Central memory CD8-positive, alpha-beta T cell (primary cell): ENCODE measurements at regions not wholly inside any gene's neighbourhood (a gene's known extent, or its start where the extent isn't known, plus 50 kb on each side); places are given as distances from the start of the nearest gene placed in this dataset.

ENCODE experiments used
- ATAC-seq: fragments of 150-1000 bp; cut with Tn5 transposase; replicated peaks from 2 replicates; pipeline ENCODE4 v1.10.0; 2022; ENCODE audit warnings: mild to moderate bottlenecking, moderate FRiP score, moderate number of reproducible peaks; ENCODE audit not compliant: poor library complexity, severe bottlenecking; ENCODE audit errors: extremely low read depth
- DNase-seq, 2 donors: peaks; one replicate each; pipeline ENCODE4 v3.0.0; 2021; ENCODE audit warnings: low spot score in 2 of 2
- H3K27ac Mint-ChIP-seq: one replicate; pipeline ENCODE4 v1.8.0; 2022; ENCODE audit warnings: low read depth, mild to moderate bottlenecking, moderate library complexity, mixed read lengths
- H3K27me3 Mint-ChIP-seq: one replicate; pipeline ENCODE4 v1.8.0; 2022; ENCODE audit warnings: mixed read lengths
- H3K36me3 Mint-ChIP-seq: one replicate; pipeline ENCODE4 v1.8.0; 2022; ENCODE audit warnings: mild to moderate bottlenecking, moderate library complexity, mixed read lengths; ENCODE audit not compliant: insufficient read depth
- H3K4me1 Mint-ChIP-seq: one replicate; pipeline ENCODE4 v1.8.0; 2022; ENCODE audit warnings: mixed read lengths
- H3K4me3 Mint-ChIP-seq: one replicate; pipeline ENCODE4 v1.8.0; 2022; ENCODE audit warnings: mild to moderate bottlenecking, moderate library complexity, mixed read lengths
- H3K9me3 Mint-ChIP-seq: one replicate; pipeline ENCODE4 v1.8.0; 2022; ENCODE audit warnings: mixed read lengths

DNA sequence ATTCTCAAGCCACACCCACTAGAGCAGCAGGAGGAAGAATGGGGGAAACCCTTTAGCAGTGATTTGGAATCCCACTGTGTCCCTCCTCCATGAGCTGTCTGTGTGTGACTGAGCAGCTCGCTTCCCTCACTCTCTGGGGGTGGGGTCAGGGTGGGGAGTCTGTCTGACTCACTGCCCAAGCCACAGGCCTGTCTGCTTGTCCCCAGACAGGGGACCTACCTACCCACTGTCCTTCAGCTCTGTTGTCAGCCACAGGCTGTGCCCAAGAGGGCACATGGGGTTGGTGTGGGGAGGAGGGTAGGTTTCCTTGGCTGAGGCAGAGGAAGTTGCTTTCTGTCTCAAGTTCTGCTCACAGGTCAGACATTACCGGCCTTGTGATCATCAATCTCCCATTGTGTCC is 127.0 kb downstream of the MAFB start:
- Mint-ChIP-seq H3K27ac (no peak overlapping the region), H3K36me3 (no peaks in the 10 kb centered on the region), H3K4me3 (no peak overlapping the region), H3K27me3 (peaks cover 37% of the 10 kb centered on the region), H3K4me1 (no peaks in the 10 kb centered on the region), H3K9me3 (no peaks in the 10 kb centered on the region)
- no peak for DNase-seq
- no peak for ATAC-seq

DNA sequence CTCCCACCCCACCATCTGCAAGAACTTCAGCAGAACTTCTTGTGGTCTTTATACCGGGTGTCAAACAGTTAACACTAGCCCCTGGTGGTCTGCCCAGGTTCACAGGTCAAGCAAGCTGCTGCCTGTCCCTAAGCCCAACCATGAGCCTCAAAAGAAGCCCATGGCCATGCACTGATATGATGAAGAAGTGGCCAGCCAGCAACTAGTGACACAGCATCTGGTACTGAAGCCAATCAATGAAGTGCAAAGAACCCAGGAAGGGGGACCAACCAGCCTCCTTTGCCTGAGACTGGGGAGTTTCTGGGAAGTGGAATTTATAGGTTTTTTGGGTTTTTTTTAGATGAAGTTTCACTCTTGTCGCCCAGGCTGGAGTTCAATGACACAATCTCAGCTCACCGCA is 127.8 kb downstream of the MAFB start:
- peaks cover 30% of the 10 kb centered on the region for H3K27me3 Mint-ChIP-seq
- no peaks in the 10 kb centered on the region for H3K4me1 Mint-ChIP-seq
- no peaks in the 10 kb centered on the region for H3K36me3 Mint-ChIP-seq
- no peak overlapping the region for H3K27ac Mint-ChIP-seq
- H3K9me3 Mint-ChIP-seq, result no peaks in the 10 kb centered on the region
- H3K4me3 Mint-ChIP-seq, result no peak overlapping the region
- ATAC-seq (no peak), DNase-seq (no peak)

DNA sequence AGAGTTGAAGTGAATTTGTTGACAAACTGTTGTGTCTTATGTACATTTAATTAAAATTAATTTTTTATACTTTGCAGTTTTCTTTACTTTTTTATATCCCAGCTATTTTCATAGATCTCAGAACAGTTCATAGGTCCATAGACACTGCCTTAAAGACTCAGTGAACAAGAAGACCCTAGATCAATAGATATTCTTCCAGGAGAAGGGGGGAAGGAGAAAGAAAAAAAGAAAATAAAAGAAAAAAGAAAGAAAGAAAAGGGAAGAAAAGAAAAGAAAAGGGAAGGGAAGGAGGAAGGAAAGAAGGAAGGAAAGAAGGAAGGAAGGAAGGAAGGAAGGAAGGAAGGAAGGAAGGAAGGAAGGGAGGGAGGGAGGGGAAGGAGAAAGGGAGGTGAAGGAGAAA is 130.8 kb downstream of the MAFB start:
- Mint-ChIP-seq H3K27ac (no peak overlapping the region), H3K27me3 (peaks cover 27% of the 10 kb centered on the region), H3K9me3 (no peaks in the 10 kb centered on the region), H3K36me3 (no peaks in the 10 kb centered on the region), H3K4me1 (no peaks in the 10 kb centered on the region), H3K4me3 (no peak overlapping the region)
- DNase-seq (no peak), ATAC-seq (no peak)

DNA sequence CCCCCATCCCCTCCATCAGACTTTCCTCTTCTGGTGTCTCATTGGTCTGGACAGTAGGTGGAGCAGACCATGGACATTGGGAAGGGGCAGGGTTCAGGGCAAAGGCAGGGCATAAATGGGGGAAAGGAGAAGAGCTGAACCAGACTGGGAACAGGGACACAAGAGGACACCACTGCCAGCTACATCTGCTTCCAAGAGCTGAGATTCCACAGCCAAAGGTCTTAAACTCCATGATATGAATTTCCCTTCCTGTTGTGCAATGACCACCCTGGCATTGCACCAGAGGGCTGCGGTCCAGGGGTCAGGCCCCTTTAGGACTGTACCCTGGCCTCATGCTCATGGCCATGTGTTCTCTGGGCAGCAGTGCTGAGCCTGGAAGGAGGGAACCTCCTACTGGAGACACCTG is 137.9 kb downstream of the MAFB start:
- Mint-ChIP-seq H3K9me3 (no peaks in the 10 kb centered on the region), H3K27ac (no peak overlapping the region), H3K4me3 (no peak overlapping the region), H3K4me1 (no peaks in the 10 kb centered on the region), H3K36me3 (no peaks in the 10 kb centered on the region), H3K27me3 (peaks cover 48% of the 10 kb centered on the region)
- ATAC-seq, result no peak
- DNase-seq, result no peak

DNA sequence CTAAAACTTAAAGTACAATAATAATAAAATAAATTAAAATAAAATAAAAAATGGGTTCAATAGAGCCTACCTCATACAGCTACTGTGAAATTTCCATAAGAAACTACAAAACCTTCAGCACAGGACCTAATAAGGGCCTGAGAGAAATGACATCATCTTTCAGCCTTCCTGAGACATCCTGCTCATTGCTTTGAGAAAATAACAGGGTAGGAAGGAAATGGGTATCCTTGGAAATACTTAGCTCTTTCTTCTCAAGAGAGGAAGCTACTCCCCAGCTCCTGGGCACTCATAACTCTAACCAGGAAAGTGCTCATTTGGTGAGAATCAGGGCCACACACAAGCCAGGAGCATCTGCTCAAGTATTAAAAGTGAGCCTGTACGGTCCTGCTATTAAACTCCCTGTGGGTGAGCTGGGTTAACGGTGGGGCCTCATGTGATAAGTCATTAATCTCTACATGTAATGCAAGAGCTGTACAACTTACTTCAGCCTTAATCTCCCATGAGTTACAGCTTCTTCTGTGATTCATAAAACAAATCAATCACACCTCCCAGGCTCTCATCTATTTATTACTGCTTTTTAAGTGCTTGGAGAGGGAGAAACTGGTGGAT is 141.4 kb downstream of the MAFB start:
- H3K4me1 Mint-ChIP-seq, result no peaks in the 10 kb centered on the region
- no peaks in the 10 kb centered on the region for H3K36me3 Mint-ChIP-seq
- no peaks in the 10 kb centered on the region for H3K9me3 Mint-ChIP-seq
- DNase-seq, result no peak
- peaks cover 61% of the 10 kb centered on the region for H3K27me3 Mint-ChIP-seq
- H3K27ac Mint-ChIP-seq, result no peak overlapping the region
- no peak overlapping the region for H3K4me3 Mint-ChIP-seq
- ATAC-seq, result no peak

DNA sequence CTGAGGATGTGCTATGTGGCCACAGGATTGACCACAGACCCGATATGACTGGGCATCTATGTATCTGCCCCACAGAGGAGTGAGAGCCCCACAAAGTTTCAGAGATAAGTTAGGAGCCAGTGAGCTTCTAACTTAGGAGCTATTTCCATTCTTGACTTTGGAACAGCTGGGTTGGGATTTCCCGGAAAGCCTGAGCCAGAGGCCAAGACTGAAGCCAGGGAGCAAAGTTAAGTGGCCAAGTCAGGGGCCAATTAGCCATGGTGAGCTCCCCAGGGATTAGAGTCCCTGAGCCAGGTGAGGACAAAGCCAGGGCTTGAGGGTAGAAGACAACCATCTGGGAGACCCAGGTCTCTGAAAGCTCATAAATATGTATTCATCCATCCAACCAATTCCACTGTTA is 143.6 kb downstream of the MAFB start:
- Mint-ChIP-seq H3K27ac (no peak overlapping the region), H3K4me3 (no peak overlapping the region), H3K4me1 (no peaks in the 10 kb centered on the region), H3K27me3 (peaks cover 66% of the 10 kb centered on the region), H3K36me3 (no peaks in the 10 kb centered on the region), H3K9me3 (no peaks in the 10 kb centered on the region)
- no peak for ATAC-seq
- no peak for DNase-seq

DNA sequence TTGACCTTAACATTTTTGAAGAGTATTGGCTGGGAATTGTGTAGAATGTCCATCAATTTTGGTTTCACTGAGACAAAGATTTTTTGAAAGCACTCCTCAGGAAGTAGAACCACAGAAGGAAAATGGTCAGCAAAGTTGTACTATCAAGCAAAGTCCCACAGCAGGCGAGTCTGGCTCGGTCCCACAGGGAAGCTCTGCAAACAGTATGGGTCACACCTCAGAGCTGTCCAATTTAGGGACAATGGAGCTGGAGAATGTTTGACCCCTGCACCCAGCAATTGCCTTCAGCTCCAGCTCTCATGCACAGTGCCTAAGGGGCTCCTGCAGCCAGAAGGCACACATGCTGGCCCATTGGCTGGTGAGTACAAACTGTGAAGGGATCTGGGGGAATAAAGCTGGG is 147.0 kb downstream of the MAFB start:
- H3K4me1 Mint-ChIP-seq, result no peaks in the 10 kb centered on the region
- no peak overlapping the region for H3K4me3 Mint-ChIP-seq
- no peaks in the 10 kb centered on the region for H3K36me3 Mint-ChIP-seq

DNA sequence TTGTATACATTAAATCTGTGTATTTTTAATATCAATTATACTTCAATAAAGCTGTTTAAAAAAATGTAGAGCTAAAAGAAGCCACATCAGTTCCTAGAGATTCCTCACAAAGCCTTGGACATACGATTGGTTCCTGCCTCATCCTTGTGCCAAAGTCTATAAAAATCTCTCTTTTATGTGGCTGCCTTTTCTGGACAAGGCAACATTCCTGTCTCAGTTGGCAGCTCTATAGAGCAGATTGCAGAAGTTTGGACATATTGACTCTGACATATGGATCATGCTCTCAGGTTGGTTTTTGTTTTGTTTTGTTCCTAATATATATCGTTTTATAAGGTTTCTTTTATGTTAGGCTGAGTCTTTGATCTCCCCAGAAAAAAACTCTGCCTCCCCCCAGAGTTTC is 148.9 kb downstream of the MAFB start:
- ATAC-seq, result no peak
- Mint-ChIP-seq H3K27me3 (peaks cover 49% of the 10 kb centered on the region), H3K9me3 (no peaks in the 10 kb centered on the region), H3K27ac (no peak overlapping the region), H3K36me3 (no peaks in the 10 kb centered on the region), H3K4me1 (no peaks in the 10 kb centered on the region), H3K4me3 (no peak overlapping the region)
- DNase-seq, result no peak

More for the DNA sequence above, 147.0 kb downstream of the MAFB start:
- H3K9me3 Mint-ChIP-seq, result no peaks in the 10 kb centered on the region
- peaks cover 59% of the 10 kb centered on the region for H3K27me3 Mint-ChIP-seq
- DNase-seq (no peak), ATAC-seq (no peak)
- no peak overlapping the region for H3K27ac Mint-ChIP-seq

DNA sequence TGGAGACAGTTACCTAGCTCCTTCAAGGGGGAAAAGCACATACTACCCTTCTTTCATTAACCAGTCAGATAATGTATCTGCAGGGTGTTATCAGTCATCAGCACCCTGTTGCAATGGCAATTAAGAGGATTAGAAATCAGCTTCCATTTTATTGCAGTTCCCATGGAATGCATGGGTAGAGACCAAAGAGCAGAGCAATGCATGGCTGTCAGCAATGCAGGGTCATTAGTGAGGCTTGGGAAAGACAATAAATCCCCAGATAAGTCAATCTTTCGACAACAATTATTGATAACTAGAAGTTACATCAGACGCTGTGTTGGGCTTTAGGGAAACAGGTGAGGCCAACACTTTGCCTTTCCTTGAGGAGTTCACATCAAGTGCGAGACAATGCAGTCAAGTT is 150.9 kb downstream of the MAFB start:
- Mint-ChIP-seq H3K9me3 (peaks cover 5% of the 10 kb centered on the region), H3K36me3 (no peaks in the 10 kb centered on the region), H3K27ac (no peak overlapping the region), H3K4me3 (no peak overlapping the region), H3K27me3 (peaks cover 33% of the 10 kb centered on the region), H3K4me1 (no peaks in the 10 kb centered on the region)
- DNase-seq, result no peak
- no peak for ATAC-seq

DNA sequence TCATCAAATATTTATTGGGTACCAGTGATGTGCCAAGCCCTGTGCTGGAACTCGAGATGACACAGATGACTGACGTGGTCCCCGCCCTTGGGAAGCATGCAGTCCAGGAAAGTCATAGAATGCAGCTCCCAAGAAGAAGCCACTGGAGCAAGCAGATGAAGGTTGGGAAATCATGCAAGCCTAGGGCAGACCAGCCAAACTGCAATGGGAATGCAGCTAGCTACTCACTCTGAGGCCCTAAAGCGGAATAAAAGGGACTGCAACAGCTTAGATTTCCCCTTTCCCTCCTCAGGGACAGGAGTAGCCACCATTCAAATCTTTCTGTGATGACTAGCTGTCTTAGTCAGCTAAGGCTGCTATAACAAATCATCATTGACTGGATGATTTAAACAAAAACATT is 152.2 kb downstream of the MAFB start:
- H3K36me3 Mint-ChIP-seq, result no peaks in the 10 kb centered on the region
- H3K4me3 Mint-ChIP-seq, result no peak overlapping the region
- peaks cover 23% of the 10 kb centered on the region for H3K27me3 Mint-ChIP-seq
- no peaks in the 10 kb centered on the region for H3K4me1 Mint-ChIP-seq
- H3K27ac Mint-ChIP-seq, result no peak overlapping the region
- H3K9me3 Mint-ChIP-seq, result peaks cover 6% of the 10 kb centered on the region
- ATAC-seq, result no peak
- DNase-seq, result no peak

DNA sequence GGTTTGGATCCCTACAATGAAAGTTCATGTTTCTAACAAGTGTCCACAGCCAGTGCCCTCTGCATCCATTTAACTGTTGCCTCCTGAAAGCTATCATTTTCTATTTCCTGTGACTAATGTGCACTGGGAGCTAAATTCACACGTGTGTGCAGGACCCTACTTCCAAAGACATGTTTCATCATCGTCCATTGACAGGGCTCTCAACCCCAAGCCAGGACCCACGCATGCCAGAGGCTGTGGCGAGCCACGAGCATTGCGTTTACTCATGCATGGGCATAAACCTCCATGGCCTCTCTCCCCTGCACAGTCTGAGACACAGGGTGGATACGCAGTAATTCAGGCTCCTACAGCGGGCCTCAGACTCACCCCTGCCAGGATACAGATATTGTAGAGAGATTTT is 153.2 kb downstream of the MAFB start:
- DNase-seq (no peak), ATAC-seq (no peak)
- Mint-ChIP-seq H3K4me3 (no peak overlapping the region), H3K4me1 (no peaks in the 10 kb centered on the region), H3K9me3 (peaks cover 11% of the 10 kb centered on the region), H3K27me3 (peaks cover 20% of the 10 kb centered on the region), H3K36me3 (no peaks in the 10 kb centered on the region), H3K27ac (no peak overlapping the region)

DNA sequence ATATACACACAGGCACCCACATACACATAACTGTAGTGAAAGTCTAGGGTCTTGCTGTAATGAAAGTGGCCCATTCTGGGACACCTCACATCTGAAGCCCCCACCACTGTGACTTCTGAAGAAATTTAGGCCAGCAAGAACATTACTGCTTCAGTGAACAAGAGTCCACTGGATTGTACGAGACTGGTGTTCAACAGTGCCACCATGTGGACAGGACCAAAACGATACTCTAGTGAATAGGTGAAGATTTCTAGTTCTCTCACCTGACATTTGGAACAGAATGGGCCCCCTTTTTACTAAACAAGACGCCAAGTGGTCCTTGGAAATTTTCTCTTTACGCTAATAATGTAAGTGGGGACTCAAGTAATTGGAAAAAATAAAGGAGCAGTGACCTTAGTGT is 156.9 kb downstream of the MAFB start:
- Mint-ChIP-seq H3K9me3 (peaks cover 13% of the 10 kb centered on the region), H3K4me3 (no peak overlapping the region), H3K27me3 (peaks cover 9% of the 10 kb centered on the region), H3K36me3 (no peaks in the 10 kb centered on the region), H3K27ac (no peak overlapping the region), H3K4me1 (no peaks in the 10 kb centered on the region)
- DNase-seq (no peak), ATAC-seq (no peak)

DNA sequence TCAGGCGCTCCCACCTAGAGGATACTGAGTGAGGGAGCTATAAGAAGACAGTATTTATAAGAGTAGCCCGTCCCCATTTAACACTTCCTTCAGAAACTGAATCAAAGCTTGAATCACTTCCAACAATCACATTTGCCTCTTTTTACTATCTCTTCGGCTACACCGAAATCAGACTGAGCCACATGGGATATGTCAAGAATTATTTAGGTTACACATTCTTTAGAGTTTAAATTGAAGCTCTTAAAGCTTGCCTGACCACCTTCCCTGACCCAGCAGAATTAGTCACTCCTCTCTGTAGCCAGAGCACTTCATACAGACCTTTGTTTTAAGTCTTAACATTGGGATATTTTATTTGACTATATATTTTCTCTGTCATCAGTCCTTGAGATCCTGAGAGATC is 163.7 kb downstream of the MAFB start:
- Mint-ChIP-seq H3K27me3 (peaks cover 11% of the 10 kb centered on the region), H3K4me1 (no peaks in the 10 kb centered on the region), H3K4me3 (no peak overlapping the region), H3K9me3 (no peaks in the 10 kb centered on the region), H3K27ac (no peak overlapping the region), H3K36me3 (no peaks in the 10 kb centered on the region)
- ATAC-seq (no peak), DNase-seq (no peak)

DNA sequence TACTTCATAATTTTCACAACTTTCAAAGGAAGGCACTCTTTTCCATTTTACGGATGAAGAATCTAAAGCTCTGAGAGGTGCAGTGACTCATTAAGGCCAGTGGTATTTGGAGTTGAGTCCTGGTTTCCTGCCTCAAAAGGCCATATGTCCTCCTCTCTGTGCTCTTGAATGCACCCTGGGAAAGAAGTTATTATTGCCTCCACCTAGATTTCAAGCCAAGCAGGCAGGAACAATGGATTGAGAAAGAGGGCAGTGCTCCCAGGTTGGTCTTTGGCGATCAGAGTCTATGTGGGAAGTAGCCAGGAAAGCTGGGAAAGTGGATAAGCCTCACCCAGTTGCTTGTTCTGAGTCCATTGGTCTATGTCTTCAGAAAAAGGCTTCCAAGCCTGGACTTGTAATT is 165.0 kb downstream of the MAFB start:
- Mint-ChIP-seq H3K36me3 (no peaks in the 10 kb centered on the region), H3K4me3 (no peak overlapping the region), H3K9me3 (no peaks in the 10 kb centered on the region), H3K27me3 (peaks cover 11% of the 10 kb centered on the region), H3K4me1 (no peaks in the 10 kb centered on the region), H3K27ac (no peak overlapping the region)
- ATAC-seq (no peak), DNase-seq (no peak)
